Neural cell (in vitro differentiated cells): ENCODE measurements at regions not wholly inside any gene's neighbourhood (a gene's known extent, or its start where the extent isn't known, plus 50 kb on each side); places are given as distances from the start of the nearest gene placed in this dataset.

Experiments used
- H2AFZ ChIP-seq: fragments of 200-600, 300-800 bp; sonication (generic), shearing (Covaris generic); 2 replicates; pipeline ENCODE4 v1.6.0; 2014; ENCODE audit warnings: low read depth, mild to moderate bottlenecking, antibody characterized with exemption, low read length, moderate library complexity
- H3F3A ChIP-seq: fragments of 200-600 bp; shearing (Covaris generic); 2 replicates; pipeline ENCODE4 v1.6.1; 2016; ENCODE audit warnings: mild to moderate bottlenecking, moderate library complexity, mixed read lengths, antibody characterized with exemption, low read length; ENCODE audit not compliant: insufficient read depth, poor library complexity, severe bottlenecking
- H3K27ac ChIP-seq: fragments of 200-600, 300-800 bp; sonication (generic), shearing (Covaris generic); 2 replicates; pipeline ENCODE4 v1.5.1; 2014; ENCODE audit warnings: mild to moderate bottlenecking, low read length, moderate library complexity
- H3K27me3 ChIP-seq: fragments of 300-800, 200-600 bp; sonication (generic), shearing (Covaris generic); 2 replicates; pipeline ENCODE4 v1.6.0; 2014; ENCODE audit warnings: mild to moderate bottlenecking, low read depth, low read length, moderate library complexity; ENCODE audit not compliant: insufficient read depth
- H3K36me3 ChIP-seq: fragments of 300-800, 200-600 bp; sonication (generic), shearing (Covaris generic); 2 replicates; pipeline ENCODE4 v1.5.1; 2014; ENCODE audit warnings: mild to moderate bottlenecking, antibody characterized with exemption, low read length, moderate library complexity; ENCODE audit not compliant: insufficient read depth
- H3K4me2 ChIP-seq: fragments of 300-800, 200-600 bp; sonication (generic), shearing (Covaris generic); 2 replicates; pipeline ENCODE4 v1.6.0; 2014; ENCODE audit warnings: mild to moderate bottlenecking, low read length
- H3K4me3 ChIP-seq: fragments of 300-800, 200-600 bp; sonication (generic), shearing (Covaris generic); 2 replicates; pipeline ENCODE4 v1.5.1; 2014; ENCODE audit warnings: mild to moderate bottlenecking, low read length, moderate library complexity
- H3K79me2 ChIP-seq: fragments of 200-600 bp; shearing (Covaris generic); replicated peaks from 2 replicates; pipeline ENCODE4 v1.6.0; 2014; ENCODE audit warnings: mild to moderate bottlenecking, low read length, moderate library complexity; ENCODE audit not compliant: insufficient read depth
- H3K9ac ChIP-seq: fragments of 300-800, 200-600 bp; sonication (generic), shearing (Covaris generic); 2 replicates; pipeline ENCODE4 v1.6.1; 2016; ENCODE audit warnings: mild to moderate bottlenecking, low read length, mixed read lengths
- H3K9me2 ChIP-seq: fragments of 200-600 bp; shearing (Covaris generic); 2 replicates; pipeline ENCODE4 v1.6.1; 2016; ENCODE audit warnings: mild to moderate bottlenecking, low read length, mixed read lengths; ENCODE audit not compliant: insufficient read depth
- H3K9me3 ChIP-seq: fragments of 200-600, 300-800 bp; sonication (generic), shearing (Covaris generic); 2 replicates; pipeline ENCODE4 v1.6.1; 2016; ENCODE audit warnings: mild to moderate bottlenecking, mixed run types, low read length, moderate library complexity, mixed read lengths
- H4K20me1 ChIP-seq: fragments of 200-600 bp; shearing (Covaris generic); 2 replicates; pipeline ENCODE4 v1.6.1; 2016; ENCODE audit warnings: mild to moderate bottlenecking, mixed run types; ENCODE audit not compliant: insufficient read depth
- EP300 ChIP-seq: fragments of 450-650 bp; conservative IDR thresholded peaks from 2 replicates; pipeline ENCODE4 v1.6.1; 2014; ENCODE audit warnings: antibody characterized with exemption, mild to moderate bottlenecking, moderate library complexity; ENCODE audit not compliant: poor library complexity, severe bottlenecking
- EZH2 ChIP-seq: fragments of 200-600, 300-800 bp; shearing (Covaris generic), sonication (generic); IDR thresholded peaks from 2 replicates; pipeline ENCODE4 v1.6.1; 2014; ENCODE audit warnings: antibody characterized with exemption, low read length, borderline replicate concordance, mild to moderate bottlenecking; ENCODE audit not compliant: insufficient read depth, poor library complexity, severe bottlenecking
- MXI1 ChIP-seq: fragments of 450-650 bp; conservative IDR thresholded peaks from 2 replicates; pipeline ENCODE4 v1.6.1; 2014; ENCODE audit warnings: antibody characterized with exemption, mild to moderate bottlenecking; ENCODE audit not compliant: poor library complexity, severe bottlenecking
- POLR2AphosphoS5 ChIP-seq: IDR thresholded peaks from 2 replicates; pipeline ENCODE4 v1.6.1; 2012
- RAD21 ChIP-seq: fragments of 450-650 bp; conservative IDR thresholded peaks from 2 replicates; pipeline ENCODE4 v1.6.1; 2014; ENCODE audit warnings: antibody characterized with exemption, mild to moderate bottlenecking, moderate library complexity
- REST ChIP-seq: IDR thresholded peaks from 2 replicates; pipeline ENCODE4 v1.6.1; 2012; ENCODE audit warnings: borderline replicate concordance
- SMC3 ChIP-seq: fragments of 450-650 bp; conservative IDR thresholded peaks from 2 replicates; pipeline ENCODE4 v1.6.1; 2014; ENCODE audit warnings: antibody characterized with exemption, mild to moderate bottlenecking, moderate library complexity; ENCODE audit not compliant: poor library complexity
- TAF1 ChIP-seq: IDR thresholded peaks from 2 replicates; pipeline ENCODE4 v1.6.1; 2012; ENCODE audit warnings: low read depth
- TF ChIP-seq, protein P1 (sequence below): fragments of 450-650 bp; IDR thresholded peaks from 2 replicates; pipeline ENCODE4 v1.5.1; 2014; ENCODE audit warnings: antibody characterized with exemption, mild to moderate bottlenecking, moderate library complexity; ENCODE audit not compliant: poor library complexity, severe bottlenecking

GRCh38 chr3:106170636-106171035 is 301.8 kb upstream of the CBLB start:
- Histone ChIP-seq H3K36me3 (no peaks in the 10 kb centered on the region), H3K9ac (no peak overlapping the region), H3F3A (peaks cover 3% of the 10 kb centered on the region), H3K27me3 (no peaks in the 10 kb centered on the region), H3K9me2 (no peaks in the 10 kb centered on the region), H3K79me2 (no peaks in the 10 kb centered on the region), H3K27ac (no peak overlapping the region), H2AFZ (no peak overlapping the region), H4K20me1 (no peaks in the 10 kb centered on the region), H3K9me3 (no peaks in the 10 kb centered on the region), H3K4me2 (no peak overlapping the region), H3K4me3 (no peak overlapping the region)
- TF ChIP-seq EZH2 (no peak), EP300 (no peak), TAF1 (no peak), MXI1 (no peak), POLR2AphosphoS5 (no peak), RAD21 (no peak), SMC3 (no peak), REST (no peak)
- TF ChIP-seq, protein P1, sequence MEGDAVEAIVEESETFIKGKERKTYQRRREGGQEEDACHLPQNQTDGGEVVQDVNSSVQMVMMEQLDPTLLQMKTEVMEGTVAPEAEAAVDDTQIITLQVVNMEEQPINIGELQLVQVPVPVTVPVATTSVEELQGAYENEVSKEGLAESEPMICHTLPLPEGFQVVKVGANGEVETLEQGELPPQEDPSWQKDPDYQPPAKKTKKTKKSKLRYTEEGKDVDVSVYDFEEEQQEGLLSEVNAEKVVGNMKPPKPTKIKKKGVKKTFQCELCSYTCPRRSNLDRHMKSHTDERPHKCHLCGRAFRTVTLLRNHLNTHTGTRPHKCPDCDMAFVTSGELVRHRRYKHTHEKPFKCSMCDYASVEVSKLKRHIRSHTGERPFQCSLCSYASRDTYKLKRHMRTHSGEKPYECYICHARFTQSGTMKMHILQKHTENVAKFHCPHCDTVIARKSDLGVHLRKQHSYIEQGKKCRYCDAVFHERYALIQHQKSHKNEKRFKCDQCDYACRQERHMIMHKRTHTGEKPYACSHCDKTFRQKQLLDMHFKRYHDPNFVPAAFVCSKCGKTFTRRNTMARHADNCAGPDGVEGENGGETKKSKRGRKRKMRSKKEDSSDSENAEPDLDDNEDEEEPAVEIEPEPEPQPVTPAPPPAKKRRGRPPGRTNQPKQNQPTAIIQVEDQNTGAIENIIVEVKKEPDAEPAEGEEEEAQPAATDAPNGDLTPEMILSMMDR = no peak

- Histone ChIP-seq H3F3A (peaks cover 3% of the 10 kb centered on the region), H3K9me2 (no peaks in the 10 kb centered on the region), H3K27ac (peak overlapping the region; percentile 17), H2AFZ (no peak overlapping the region), H3K9ac (no peak overlapping the region), H4K20me1 (no peaks in the 10 kb centered on the region), H3K4me3 (no peak overlapping the region), H3K4me2 (no peak overlapping the region), H3K27me3 (no peaks in the 10 kb centered on the region), H3K79me2 (no peaks in the 10 kb centered on the region), H3K9me3 (no peaks in the 10 kb centered on the region), H3K36me3 (no peaks in the 10 kb centered on the region)
- TF ChIP-seq POLR2AphosphoS5 (no peak), REST (no peak), EP300 (no peak), SMC3 (no peak), EZH2 (no peak), MXI1 (no peak), TAF1 (no peak), RAD21 (no peak)
- TF ChIP-seq, protein P1 = no peak
Observed at GRCh38 chr3:106172101-106172500, 303.3 kb upstream of the CBLB start.
